Esophagus squamous epithelium (tissue), 4 donors: ENCODE measurements at regions not wholly inside any gene's neighbourhood (a gene's known extent, or its start where the extent isn't known, plus 50 kb on each side); places are given as distances from the start of the nearest gene placed in this dataset.

Experiments used
- POLR2A ChIP-seq, 4 donors: fragments of 450-650 bp; IDR thresholded peaks; one replicate each; pipeline ENCODE4 v1.6.1; 2017; ENCODE audit warnings: antibody characterized with exemption in 4 of 4, mild to moderate bottlenecking in 4 of 4, moderate library complexity in 3 of 4
- TF ChIP-seq, protein P1 (sequence below), 6 experiments: fragments of 450-650 bp in 4 of 6; fragments of 200-600 bp in 2 of 6; sonication (generic) in 2 of 6; IDR thresholded peaks; one replicate each; pipeline ENCODE4 v1.5.1; 2016 to 2019; ENCODE audit warnings: antibody characterized with exemption in 6 of 6, mild to moderate bottlenecking in 4 of 6, moderate library complexity in 4 of 6

- TF ChIP-seq, protein P1, sequence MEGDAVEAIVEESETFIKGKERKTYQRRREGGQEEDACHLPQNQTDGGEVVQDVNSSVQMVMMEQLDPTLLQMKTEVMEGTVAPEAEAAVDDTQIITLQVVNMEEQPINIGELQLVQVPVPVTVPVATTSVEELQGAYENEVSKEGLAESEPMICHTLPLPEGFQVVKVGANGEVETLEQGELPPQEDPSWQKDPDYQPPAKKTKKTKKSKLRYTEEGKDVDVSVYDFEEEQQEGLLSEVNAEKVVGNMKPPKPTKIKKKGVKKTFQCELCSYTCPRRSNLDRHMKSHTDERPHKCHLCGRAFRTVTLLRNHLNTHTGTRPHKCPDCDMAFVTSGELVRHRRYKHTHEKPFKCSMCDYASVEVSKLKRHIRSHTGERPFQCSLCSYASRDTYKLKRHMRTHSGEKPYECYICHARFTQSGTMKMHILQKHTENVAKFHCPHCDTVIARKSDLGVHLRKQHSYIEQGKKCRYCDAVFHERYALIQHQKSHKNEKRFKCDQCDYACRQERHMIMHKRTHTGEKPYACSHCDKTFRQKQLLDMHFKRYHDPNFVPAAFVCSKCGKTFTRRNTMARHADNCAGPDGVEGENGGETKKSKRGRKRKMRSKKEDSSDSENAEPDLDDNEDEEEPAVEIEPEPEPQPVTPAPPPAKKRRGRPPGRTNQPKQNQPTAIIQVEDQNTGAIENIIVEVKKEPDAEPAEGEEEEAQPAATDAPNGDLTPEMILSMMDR (IDR thresholded peaks at IDR 0.05): no peak
- no peak for TF ChIP-seq POLR2A (IDR thresholded peaks at IDR 0.05)
Observed at GRCh38 chr5:72606525-72606924, 99.3 kb upstream of the ZNF366 start.
